IPS DF 6.9 (cell line): ENCODE measurements at regions not wholly inside any gene's neighbourhood (a gene's known extent, or its start where the extent isn't known, plus 50 kb on each side); places are given as distances from the start of the nearest gene placed in this dataset.

Source experiments
- DNase-seq: peaks from one replicate; pipeline ENCODE4 v3.0.0-alpha.2; 2013; ENCODE audit warnings: low read depth, low spot score
- H3K27ac ChIP-seq: one replicate; pipeline ENCODE4 v1.5.1; 2013; ENCODE audit warnings: low read length, control low read depth
- H3K27me3 ChIP-seq: 2 replicates; pipeline ENCODE4 v1.6.1; 2013; ENCODE audit warnings: mild to moderate bottlenecking, low read length; ENCODE audit not compliant: control insufficient read depth, insufficient read depth
- H3K36me3 ChIP-seq: 2 replicates; pipeline ENCODE4 v1.6.1; 2013; ENCODE audit warnings: low read length; ENCODE audit not compliant: control insufficient read depth, insufficient read depth
- H3K4me1 ChIP-seq: 2 replicates; pipeline ENCODE4 v1.6.1; 2013; ENCODE audit warnings: low read length; ENCODE audit not compliant: control insufficient read depth, insufficient read depth
- H3K4me3 ChIP-seq: 2 replicates; pipeline ENCODE4 v1.5.1; 2013; ENCODE audit warnings: mild to moderate bottlenecking, low read length
- H3K9me3 ChIP-seq: 2 replicates; pipeline ENCODE4 v1.6.1; 2013; ENCODE audit warnings: low read length, inconsistent platforms; ENCODE audit not compliant: control insufficient read depth, insufficient read depth
- WGBS: extraction: QIAGEN DNeasy Blood & Tissue Kit; methylation state at CpG from one replicate; pipeline ENCODE4 v1.1.7; 2013; ENCODE audit warnings: mixed read lengths, missing lambda C conversion rate; ENCODE audit not compliant: insufficient read length, insufficient coverage; 5-methylcytosine and 5-hydroxymethylcytosine counted together

- no CpG with 5 or more reads among the region's 1 CpG for WGBS
- Histone ChIP-seq H3K4me3 (no peak overlapping the region), H3K27ac (no peak overlapping the region), H3K36me3 (no peaks in the 10 kb centered on the region), H3K4me1 (no peaks in the 10 kb centered on the region), H3K27me3 (no peaks in the 10 kb centered on the region), H3K9me3 (no peaks in the 10 kb centered on the region)
- DNase-seq, result no peak
Observed at GRCh38 chr2:53543083-53543482, 224.5 kb upstream of the CHAC2 start.

- DNase-seq, result no peak
- no peak overlapping the region for H3K27ac ChIP-seq
- H3K4me3 ChIP-seq, result no peak overlapping the region
- no CpG with 5 or more reads among the region's 4 CpGs for WGBS
- no peaks in the 10 kb centered on the region for H3K9me3 ChIP-seq
- H3K4me1 ChIP-seq, result no peaks in the 10 kb centered on the region
- no peaks in the 10 kb centered on the region for H3K27me3 ChIP-seq
- H3K36me3 ChIP-seq, result no peaks in the 10 kb centered on the region
Observed at GRCh38 chr2:53536583-53537361, 230.8 kb upstream of the CHAC2 start.

GRCh38 chr2:53535234-53535840 lies 232.3 kb upstream of the CHAC2 start:
- no peaks in the 10 kb centered on the region for H3K27me3 ChIP-seq
- no CpG with 5 or more reads among the region's 4 CpGs for WGBS

GRCh38 chr2:53530126-53530525 lies 237.5 kb upstream of the CHAC2 start:
- Histone ChIP-seq H3K27me3 (no peaks in the 10 kb centered on the region), H3K4me1 (no peaks in the 10 kb centered on the region), H3K4me3 (no peak overlapping the region), H3K9me3 (no peaks in the 10 kb centered on the region), H3K27ac (no peak overlapping the region), H3K36me3 (no peaks in the 10 kb centered on the region)
- no peak for DNase-seq

More at GRCh38 chr2:53535234-53535840, 232.3 kb upstream of the CHAC2 start:
- no peaks in the 10 kb centered on the region for H3K36me3 ChIP-seq
- no peaks in the 10 kb centered on the region for H3K4me1 ChIP-seq
- H3K4me3 ChIP-seq, result no peak overlapping the region
- no peaks in the 10 kb centered on the region for H3K9me3 ChIP-seq
- no peak for DNase-seq
- no peak overlapping the region for H3K27ac ChIP-seq

GRCh38 chr2:53527056-53527455 lies 240.5 kb upstream of the CHAC2 start:
- Histone ChIP-seq H3K4me1 (no peaks in the 10 kb centered on the region), H3K27me3 (no peaks in the 10 kb centered on the region), H3K36me3 (no peaks in the 10 kb centered on the region), H3K27ac (no peak overlapping the region), H3K9me3 (no peaks in the 10 kb centered on the region), H3K4me3 (no peak overlapping the region)
- DNase-seq, result no peak
- WGBS, result no CpG with 5 or more reads among the region's 2 CpGs

- no peaks in the 10 kb centered on the region for H3K9me3 ChIP-seq
- H3K27me3 ChIP-seq, result no peaks in the 10 kb centered on the region
- H3K27ac ChIP-seq, result no peak overlapping the region
- no peaks in the 10 kb centered on the region for H3K36me3 ChIP-seq
- DNase-seq, result no peak
- no CpG with 5 or more reads among the region's 10 CpGs for WGBS
- H3K4me1 ChIP-seq, result peaks cover 3% of the 10 kb centered on the region; the same call in 1 of the 2 replicates
- no peak overlapping the region for H3K4me3 ChIP-seq
Observed at GRCh38 chr2:53519918-53520841, 247.4 kb upstream of the CHAC2 start.

GRCh38 chr2:53517406-53517805 lies 250.2 kb upstream of the CHAC2 start:
- DNase-seq, result no peak
- H3K4me3 ChIP-seq, result no peak overlapping the region
- H3K4me1 ChIP-seq, result peaks cover 3% of the 10 kb centered on the region; the same call in 1 of the 2 replicates
- no peak overlapping the region for H3K27ac ChIP-seq
- no peaks in the 10 kb centered on the region for H3K27me3 ChIP-seq
- no peaks in the 10 kb centered on the region for H3K9me3 ChIP-seq
- no peaks in the 10 kb centered on the region for H3K36me3 ChIP-seq
- no CpG with 5 or more reads among the region's 7 CpGs for WGBS

GRCh38 chr2:53516650-53517049 lies 251.0 kb upstream of the CHAC2 start:
- H3K36me3 ChIP-seq, result no peaks in the 10 kb centered on the region
- no peak overlapping the region for H3K27ac ChIP-seq
- DNase-seq, result no peak
- no peak overlapping the region for H3K4me3 ChIP-seq
- no CpG with 5 or more reads among the region's 7 CpGs for WGBS
- peaks cover 3% of the 10 kb centered on the region; the same call in 1 of the 2 replicates for H3K4me1 ChIP-seq
- H3K27me3 ChIP-seq, result no peaks in the 10 kb centered on the region
- H3K9me3 ChIP-seq, result no peaks in the 10 kb centered on the region

GRCh38 chr2:53515435-53516332 lies 251.9 kb upstream of the CHAC2 start:
- Histone ChIP-seq H3K27ac (no peak overlapping the region), H3K36me3 (no peaks in the 10 kb centered on the region), H3K27me3 (no peaks in the 10 kb centered on the region), H3K4me1 (peaks cover 2% of the 10 kb centered on the region; the same call in 1 of the 2 replicates), H3K4me3 (no peak overlapping the region), H3K9me3 (no peaks in the 10 kb centered on the region)
- no peak for DNase-seq
- WGBS, result no CpG with 5 or more reads among the region's 6 CpGs
